H9 (cell line): ENCODE measurements at regions not wholly inside any gene's neighbourhood (a gene's known extent, or its start where the extent isn't known, plus 50 kb on each side); places are given as distances from the start of the nearest gene placed in this dataset.

Source experiments
- DNase-seq: peaks from one replicate; pipeline ENCODE4 v3.0.0-alpha.2; 2017
- H2AFZ ChIP-seq: one replicate; pipeline ENCODE4 v1.6.1; 2013; ENCODE audit warnings: mild to moderate bottlenecking, low read length, control low read depth, moderate library complexity
- H2AK5ac ChIP-seq: 2 replicates; pipeline ENCODE4 v1.6.1; 2013; ENCODE audit warnings: low read length, control low read depth, mixed read lengths; ENCODE audit not compliant: insufficient read length
- H2BK120ac ChIP-seq: one replicate; pipeline ENCODE4 v1.6.1; 2013; ENCODE audit warnings: low read depth, mild to moderate bottlenecking, low read length, control low read depth, inconsistent platforms; ENCODE audit not compliant: poor library complexity, severe bottlenecking
- H2BK12ac ChIP-seq: 2 replicates; pipeline ENCODE4 v1.6.1; 2013; ENCODE audit warnings: low read length, control low read depth, mixed read lengths, low read depth; ENCODE audit not compliant: insufficient read length
- H2BK15ac ChIP-seq: 2 replicates; pipeline ENCODE4 v1.6.1; 2013; ENCODE audit warnings: low read depth, low read length, control low read depth
- H2BK20ac ChIP-seq: one replicate; pipeline ENCODE4 v1.6.1; 2013; ENCODE audit warnings: low read depth, mild to moderate bottlenecking, low read length, control low read depth, inconsistent platforms; ENCODE audit not compliant: poor library complexity, severe bottlenecking
- H2BK5ac ChIP-seq: 2 replicates; pipeline ENCODE4 v1.6.1; 2013; ENCODE audit warnings: low read length, control low read depth, mixed read lengths; ENCODE audit not compliant: insufficient read length
- H3K14ac ChIP-seq: 2 replicates; pipeline ENCODE4 v1.6.1; 2013; ENCODE audit warnings: low read length, control low read depth; ENCODE audit not compliant: insufficient read depth
- H3K18ac ChIP-seq: 2 replicates; pipeline ENCODE4 v1.6.1; 2013; ENCODE audit warnings: low read depth, mild to moderate bottlenecking, mixed read lengths, low read length, control low read depth; ENCODE audit not compliant: insufficient read length
- H3K23ac ChIP-seq: 2 replicates; pipeline ENCODE4 v1.6.1; 2013; ENCODE audit warnings: low read length, control low read depth, mixed read lengths, low read depth; ENCODE audit not compliant: insufficient read length
- H3K23me2 ChIP-seq: 2 replicates; pipeline ENCODE4 v1.6.1; 2013; ENCODE audit warnings: low read depth, mild to moderate bottlenecking, mixed read lengths, low read length, control low read depth; ENCODE audit not compliant: insufficient read length, poor library complexity, severe bottlenecking
- H3K27ac ChIP-seq: 2 replicates; pipeline ENCODE4 v1.5.1; 2013; ENCODE audit warnings: low read length, control low read depth, mixed read lengths, low read depth; ENCODE audit not compliant: insufficient read length
- H3K27me3 ChIP-seq: 2 replicates; pipeline ENCODE4 v1.6.1; 2013; ENCODE audit warnings: low read length, control low read depth, inconsistent platforms; ENCODE audit not compliant: insufficient read depth
- H3K4ac ChIP-seq: 2 replicates; pipeline ENCODE4 v1.6.1; 2013; ENCODE audit warnings: low read depth, mild to moderate bottlenecking, control low read depth, inconsistent platforms, low read length, moderate library complexity
- H3K4me1 ChIP-seq: 2 replicates; pipeline ENCODE4 v1.6.1; 2013; ENCODE audit warnings: low read length, control low read depth, inconsistent platforms; ENCODE audit not compliant: insufficient read depth
- H3K4me2 ChIP-seq: 2 replicates; pipeline ENCODE4 v1.6.1; 2013; ENCODE audit warnings: low read length, control low read depth, mixed read lengths; ENCODE audit not compliant: insufficient read length, insufficient read depth
- H3K56ac ChIP-seq: 2 replicates; pipeline ENCODE4 v1.6.1; 2013; ENCODE audit warnings: low read depth, mild to moderate bottlenecking, mixed read lengths, low read length, control low read depth; ENCODE audit not compliant: insufficient read length
- H3K79me1 ChIP-seq: 2 replicates; pipeline ENCODE4 v1.6.1; 2013; ENCODE audit warnings: low read depth, mild to moderate bottlenecking, moderate library complexity, low read length, control low read depth, inconsistent platforms; ENCODE audit not compliant: insufficient read depth, poor library complexity, severe bottlenecking
- H3K79me2 ChIP-seq: 2 replicates; pipeline ENCODE4 v1.6.1; 2013; ENCODE audit warnings: low read length, control low read depth, inconsistent platforms; ENCODE audit not compliant: insufficient read depth
- H3K9ac ChIP-seq: 2 replicates; pipeline ENCODE4 v1.6.1; 2013; ENCODE audit warnings: low read length, control low read depth, mixed read lengths; ENCODE audit not compliant: insufficient read length; ENCODE audit errors: extremely low read depth
- H3K9me3 ChIP-seq: one replicate; pipeline ENCODE4 v1.6.1; 2013; ENCODE audit warnings: low read depth, low read length, inconsistent platforms; ENCODE audit not compliant: control insufficient read depth
- H3T11ph ChIP-seq: one replicate; pipeline ENCODE4 v1.6.1; 2013; ENCODE audit warnings: mild to moderate bottlenecking, low read length, control low read depth, inconsistent platforms
- H4K20me1 ChIP-seq: one replicate; pipeline ENCODE4 v1.6.1; 2013; ENCODE audit not compliant: control insufficient read depth, insufficient read length, insufficient read depth
- H4K5ac ChIP-seq: 2 replicates; pipeline ENCODE4 v1.6.1; 2013; ENCODE audit warnings: low read depth, mild to moderate bottlenecking, mixed read lengths, low read length, control low read depth; ENCODE audit not compliant: insufficient read length
- H4K8ac ChIP-seq: replicated peaks from 2 replicates; pipeline ENCODE4 v1.6.1; 2013; ENCODE audit warnings: low read length, control low read depth, mixed read lengths, low read depth; ENCODE audit not compliant: insufficient read length
- H4K91ac ChIP-seq: 2 replicates; pipeline ENCODE4 v1.6.1; 2013; ENCODE audit warnings: low read depth, mild to moderate bottlenecking, moderate library complexity, mixed read lengths, low read length, control low read depth; ENCODE audit not compliant: insufficient read length
- H3K27ac Mint-ChIP-seq, 3 experiments: 2 replicates in 2 of 3; 3 replicates in 1 of 3; pipeline ENCODE4 v1.8.0; 2020 to 2021; ENCODE audit warnings: mixed read lengths in 3 of 3, mild to moderate bottlenecking in 1 of 3, moderate library complexity in 1 of 3
- H3K27me3 Mint-ChIP-seq: 2 replicates; pipeline ENCODE4 v1.8.0; 2021; ENCODE audit warnings: low read depth, mild to moderate bottlenecking, moderate library complexity, mixed read lengths
- H3K36me3 Mint-ChIP-seq, 3 experiments: 2 replicates in 2 of 3; 3 replicates in 1 of 3; pipeline ENCODE4 v1.8.0; 2020 to 2021; ENCODE audit warnings: low read depth in 3 of 3, mixed read lengths in 3 of 3; ENCODE audit not compliant: insufficient read depth in 1 of 3
- H3K4me1 Mint-ChIP-seq, 2 experiments: 2 replicates each; pipeline ENCODE4 v1.8.0; 2020; ENCODE audit warnings: mixed read lengths in 2 of 2
- H3K4me3 Mint-ChIP-seq, 2 experiments: 2 replicates in 1 of 2; 3 replicates in 1 of 2; pipeline ENCODE4 v1.8.0; 2020 to 2021; ENCODE audit warnings: mild to moderate bottlenecking in 2 of 2, mixed read lengths in 2 of 2, moderate library complexity in 1 of 2
- H3K9me3 Mint-ChIP-seq, 2 experiments: 2 replicates in 1 of 2; 3 replicates in 1 of 2; pipeline ENCODE4 v1.8.0; 2020; ENCODE audit warnings: mild to moderate bottlenecking in 2 of 2, mixed read lengths in 2 of 2, moderate library complexity in 1 of 2
- TF ChIP-seq, protein P1 (sequence below): fragments of 200-600 bp; sonication (generic); conservative IDR thresholded peaks from 3 replicates; pipeline ENCODE4 v1.8.0; 2021; ENCODE audit warnings: antibody characterized with exemption, mild to moderate bottlenecking

DNA sequence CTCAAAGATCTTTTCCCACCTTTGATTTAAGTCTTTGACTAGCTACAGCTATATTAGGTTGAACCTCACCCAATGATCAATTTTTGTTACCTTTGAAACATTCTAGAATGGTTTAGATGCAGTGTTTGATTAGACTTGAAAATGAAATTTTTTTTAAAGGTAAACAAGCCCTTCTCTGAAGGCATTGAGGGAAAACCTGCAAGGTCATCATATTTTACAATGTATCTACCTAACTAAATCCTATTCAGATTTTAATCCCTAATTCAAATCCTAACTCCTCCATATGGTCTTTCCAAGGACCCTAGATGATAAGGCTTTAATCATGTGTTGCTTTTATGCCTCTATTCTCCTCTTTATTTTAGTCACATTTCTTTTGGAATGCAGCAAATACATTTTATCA is 95.4 kb downstream of the ALG10B start:
- Mint-ChIP-seq H3K9me3 (no peaks in the 10 kb centered on the region), H3K4me1 (peaks cover 25 to 30% of the 10 kb centered on the region in 2 experiments), H3K4me3 (no peak overlapping the region), H3K27ac (no peak overlapping the region), H3K36me3 (no peaks in the 10 kb centered on the region; a peak in 1 of 7 replicates), H3K27me3 (no peaks in the 10 kb centered on the region)
- H3K56ac ChIP-seq = no peak overlapping the region
- no peak overlapping the region for H2BK5ac ChIP-seq
- H3K4ac ChIP-seq = no peak overlapping the region
- H3K9me3 ChIP-seq = no peaks in the 10 kb centered on the region
- H3K4me1 ChIP-seq = no peaks in the 10 kb centered on the region; the same call in 1 of the 2 replicates
- H3K4me2 ChIP-seq = no peak overlapping the region
- no peak overlapping the region for H3K14ac ChIP-seq
- H2BK15ac ChIP-seq = no peak overlapping the region
- H3K79me2 ChIP-seq = no peaks in the 10 kb centered on the region
- H3K23ac ChIP-seq = no peak overlapping the region
- no peak overlapping the region for H2BK120ac ChIP-seq
- H4K91ac ChIP-seq = no peak overlapping the region
- H4K8ac ChIP-seq = no peak overlapping the region
- H2AFZ ChIP-seq = no peak overlapping the region
- no peak overlapping the region for H2AK5ac ChIP-seq
- DNase-seq = no peak
- no peak overlapping the region for H2BK12ac ChIP-seq
- no peaks in the 10 kb centered on the region for H3K23me2 ChIP-seq
- H4K5ac ChIP-seq = no peak overlapping the region
- H3K27ac ChIP-seq = no peak overlapping the region
- no peaks in the 10 kb centered on the region for H3K27me3 ChIP-seq
- H3K9ac ChIP-seq = no peak overlapping the region
- no peak overlapping the region for H3K18ac ChIP-seq
- no peaks in the 10 kb centered on the region for H3K79me1 ChIP-seq
- no peak overlapping the region for H3T11ph ChIP-seq
- H4K20me1 ChIP-seq = no peaks in the 10 kb centered on the region
- TF ChIP-seq, protein P1, sequence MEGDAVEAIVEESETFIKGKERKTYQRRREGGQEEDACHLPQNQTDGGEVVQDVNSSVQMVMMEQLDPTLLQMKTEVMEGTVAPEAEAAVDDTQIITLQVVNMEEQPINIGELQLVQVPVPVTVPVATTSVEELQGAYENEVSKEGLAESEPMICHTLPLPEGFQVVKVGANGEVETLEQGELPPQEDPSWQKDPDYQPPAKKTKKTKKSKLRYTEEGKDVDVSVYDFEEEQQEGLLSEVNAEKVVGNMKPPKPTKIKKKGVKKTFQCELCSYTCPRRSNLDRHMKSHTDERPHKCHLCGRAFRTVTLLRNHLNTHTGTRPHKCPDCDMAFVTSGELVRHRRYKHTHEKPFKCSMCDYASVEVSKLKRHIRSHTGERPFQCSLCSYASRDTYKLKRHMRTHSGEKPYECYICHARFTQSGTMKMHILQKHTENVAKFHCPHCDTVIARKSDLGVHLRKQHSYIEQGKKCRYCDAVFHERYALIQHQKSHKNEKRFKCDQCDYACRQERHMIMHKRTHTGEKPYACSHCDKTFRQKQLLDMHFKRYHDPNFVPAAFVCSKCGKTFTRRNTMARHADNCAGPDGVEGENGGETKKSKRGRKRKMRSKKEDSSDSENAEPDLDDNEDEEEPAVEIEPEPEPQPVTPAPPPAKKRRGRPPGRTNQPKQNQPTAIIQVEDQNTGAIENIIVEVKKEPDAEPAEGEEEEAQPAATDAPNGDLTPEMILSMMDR = no peak
- H2BK20ac ChIP-seq = no peak overlapping the region
